ENCODE measurements at regions not wholly inside any gene's neighbourhood (a gene's known extent, or its start where the extent isn't known, plus 50 kb on each side); places are given as distances from the start of the nearest gene placed in this dataset.
"Not testable (repeated sequence)": the region's sequence is repeated elsewhere in the genome, so short reads cannot be mapped to it uniquely, and the experiment has no call there.

GRCh38 chr10:125428054-125428453 is 254.9 kb downstream of the TEX36 start:
- H3K36me3 ChIP-seq = no peaks in the 10 kb centered on the region
- no peaks in the 10 kb centered on the region for H3K4me1 ChIP-seq
- no peaks in the 10 kb centered on the region for H3K9me3 ChIP-seq (replicated peaks)
- DNase-seq = no peak
- H3K27ac ChIP-seq = no peak overlapping the region
- H3K4me3 ChIP-seq = no peak overlapping the region
- H3K27me3 ChIP-seq = no peaks in the 10 kb centered on the region

GRCh38 chr10:125424191-125424847 is 258.6 kb downstream of the TEX36 start:
- no peak for DNase-seq
- H3K36me3 ChIP-seq = no peaks in the 10 kb centered on the region
- H3K4me1 ChIP-seq = no peaks in the 10 kb centered on the region
- H3K27me3 ChIP-seq = no peaks in the 10 kb centered on the region
- no peaks in the 10 kb centered on the region for H3K9me3 ChIP-seq (replicated peaks)
- no peak overlapping the region for H3K4me3 ChIP-seq
- H3K27ac ChIP-seq = no peak overlapping the region

DNA sequence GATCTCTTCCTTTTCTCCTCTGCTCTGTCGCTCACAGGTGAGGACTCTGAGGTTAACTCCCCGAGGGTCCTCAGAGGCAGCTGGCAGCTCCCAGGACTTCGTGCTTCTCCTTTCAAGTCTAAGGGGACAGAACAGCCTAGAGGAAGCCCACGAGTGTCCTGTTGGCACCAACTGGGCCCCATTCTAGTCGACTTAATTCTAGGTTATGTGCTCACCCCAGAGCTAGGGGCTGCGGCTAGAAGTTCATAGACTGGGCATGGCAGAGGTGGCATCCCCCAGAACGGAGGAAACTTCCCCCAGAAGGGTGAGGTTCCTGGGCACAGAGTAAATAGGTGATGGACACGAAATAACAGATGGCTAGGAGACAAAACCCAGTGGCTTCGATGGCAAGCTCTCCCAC is 259.4 kb downstream of the TEX36 start:
- Histone ChIP-seq H3K27me3 (no peaks in the 10 kb centered on the region), H3K27ac (no peak overlapping the region), H3K36me3 (no peaks in the 10 kb centered on the region), H3K9me3 (replicated peaks) (no peaks in the 10 kb centered on the region), H3K4me1 (no peaks in the 10 kb centered on the region), H3K4me3 (no peak overlapping the region)
- DNase-seq = no peak

DNA sequence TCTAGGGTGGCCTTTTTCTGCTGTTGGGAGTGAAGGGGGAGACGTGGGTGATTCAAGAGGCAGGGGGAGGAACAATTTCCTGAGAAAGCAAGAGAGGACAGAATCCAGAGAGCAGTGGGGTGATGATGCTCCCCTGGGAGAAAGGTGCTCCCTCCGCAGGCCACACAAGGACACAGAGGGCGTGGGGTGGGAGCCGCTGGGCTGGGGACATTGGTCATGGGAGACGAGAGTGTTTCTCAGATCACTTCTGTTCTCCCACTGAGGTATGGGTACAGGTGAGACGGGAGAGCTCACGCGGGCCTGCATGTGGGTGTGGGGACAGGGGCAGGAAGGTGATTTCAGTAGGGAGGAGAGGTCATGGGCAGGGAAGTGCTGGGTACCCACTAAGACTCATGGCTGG is 259.5 kb upstream of the CTBP2 start:
- Histone ChIP-seq H3K9me3 (replicated peaks) (no peaks in the 10 kb centered on the region), H3K27me3 (no peaks in the 10 kb centered on the region), H3K36me3 (no peaks in the 10 kb centered on the region), H3K4me1 (no peaks in the 10 kb centered on the region), H3K27ac (no peak overlapping the region), H3K4me3 (no peak overlapping the region)
- no peak for DNase-seq

DNA sequence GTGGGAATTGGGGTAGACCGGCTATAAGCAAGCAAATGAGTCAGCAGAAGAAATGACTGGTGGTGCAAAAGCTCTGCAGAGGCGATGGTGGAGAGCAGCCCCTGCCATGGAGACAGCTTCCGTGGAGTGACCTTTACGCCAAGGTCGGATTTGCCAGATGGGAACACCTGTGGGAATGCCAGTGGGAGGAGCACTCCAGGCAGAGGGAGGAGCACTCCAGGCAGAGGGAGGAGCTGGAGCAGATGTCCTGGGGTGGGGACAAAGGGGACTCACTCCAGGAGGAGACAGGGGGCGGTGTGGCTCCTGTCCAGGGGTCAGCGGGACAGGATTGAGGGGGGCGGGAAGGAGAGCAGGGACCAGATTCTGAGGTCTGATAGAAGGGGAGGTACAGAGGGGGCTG is 258.8 kb upstream of the CTBP2 start:
- no peaks in the 10 kb centered on the region for H3K27me3 ChIP-seq
- H3K4me3 ChIP-seq = no peak overlapping the region
- no peak overlapping the region for H3K27ac ChIP-seq
- H3K4me1 ChIP-seq = no peaks in the 10 kb centered on the region
- DNase-seq = no peak
- H3K9me3 ChIP-seq (replicated peaks) = no peaks in the 10 kb centered on the region
- H3K36me3 ChIP-seq = no peaks in the 10 kb centered on the region

GRCh38 chr10:125417605-125418004 is 257.2 kb upstream of the CTBP2 start:
- H3K27ac ChIP-seq = no peak overlapping the region
- no peaks in the 10 kb centered on the region for H3K36me3 ChIP-seq
- H3K27me3 ChIP-seq = no peaks in the 10 kb centered on the region
- no peaks in the 10 kb centered on the region for H3K9me3 ChIP-seq (replicated peaks)
- DNase-seq = no peak
- no peak overlapping the region for H3K4me3 ChIP-seq
- H3K4me1 ChIP-seq = no peaks in the 10 kb centered on the region

- H3K27ac ChIP-seq = no peak overlapping the region
Measured at GRCh38 chr10:125415964-125416363, 255.6 kb upstream of the CTBP2 start.

GRCh38 chr10:125415006-125415633 is 254.8 kb upstream of the CTBP2 start:
- H3K36me3 ChIP-seq = no peaks in the 10 kb centered on the region
- no peak overlapping the region for H3K4me3 ChIP-seq
- DNase-seq = no peak
- H3K4me1 ChIP-seq = no peaks in the 10 kb centered on the region
- no peak overlapping the region for H3K27ac ChIP-seq
- H3K9me3 ChIP-seq (replicated peaks) = no peaks in the 10 kb centered on the region
- H3K27me3 ChIP-seq = no peaks in the 10 kb centered on the region

More at GRCh38 chr10:125415964-125416363, 255.6 kb upstream of the CTBP2 start:
- no peaks in the 10 kb centered on the region for H3K9me3 ChIP-seq (replicated peaks)
- no peak overlapping the region for H3K4me3 ChIP-seq
- no peaks in the 10 kb centered on the region for H3K4me1 ChIP-seq
- H3K27me3 ChIP-seq = no peaks in the 10 kb centered on the region
- no peaks in the 10 kb centered on the region for H3K36me3 ChIP-seq
- no peak for DNase-seq

DNA sequence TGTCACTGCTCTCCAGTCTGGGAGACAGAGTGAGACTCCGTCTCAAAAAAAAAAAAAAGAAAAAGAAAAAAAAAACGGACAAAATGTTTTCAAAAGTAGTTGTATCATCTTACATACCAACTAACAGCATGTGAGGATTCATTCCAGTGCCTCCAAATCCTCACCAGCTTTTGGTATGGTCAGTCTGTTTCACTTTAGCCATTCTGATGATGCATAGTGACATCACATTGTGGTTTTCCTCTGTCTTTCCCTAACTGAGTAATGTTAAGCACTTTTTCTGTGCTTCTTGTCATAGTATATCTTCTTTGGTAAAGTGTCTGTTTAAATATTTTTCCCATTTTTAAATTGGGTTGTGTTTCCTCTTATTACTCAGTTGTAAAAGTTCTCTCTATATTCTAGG is 251.4 kb upstream of the CTBP2 start:
- no peaks in the 10 kb centered on the region for H3K27me3 ChIP-seq
- H3K9me3 ChIP-seq (replicated peaks) = no peaks in the 10 kb centered on the region
- no peak overlapping the region for H3K4me3 ChIP-seq
- H3K4me1 ChIP-seq = no peaks in the 10 kb centered on the region
- peak in 1 of 2 experiments; percentile 5 for DNase-seq
- no peaks in the 10 kb centered on the region for H3K36me3 ChIP-seq
- no peak overlapping the region for H3K27ac ChIP-seq

DNA sequence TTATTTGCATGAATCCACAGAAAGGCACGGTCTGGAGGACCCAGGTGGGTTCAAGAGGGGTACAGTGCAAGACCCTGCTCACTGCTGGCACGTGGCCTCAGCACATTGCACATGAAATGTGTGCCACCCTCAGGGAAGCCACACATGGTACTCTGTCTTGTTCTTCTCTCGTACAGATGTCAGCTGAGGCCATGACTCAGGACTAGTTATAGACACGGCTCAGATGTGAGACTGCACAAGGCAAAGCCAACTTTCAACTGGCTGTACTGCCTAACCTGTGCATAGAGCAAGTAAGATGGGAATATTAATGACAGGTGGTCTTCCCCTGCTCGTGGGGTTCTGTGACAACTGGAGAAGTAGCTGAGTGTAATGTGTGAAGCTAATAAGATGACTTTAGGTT is 249.4 kb upstream of the CTBP2 start:
- Histone ChIP-seq H3K27me3 (no peaks in the 10 kb centered on the region), H3K4me1 (no peaks in the 10 kb centered on the region), H3K36me3 (no peaks in the 10 kb centered on the region), H3K4me3 (no peak overlapping the region), H3K27ac (no peak overlapping the region), H3K9me3 (replicated peaks) (no peaks in the 10 kb centered on the region)
- DNase-seq = no peak

DNA sequence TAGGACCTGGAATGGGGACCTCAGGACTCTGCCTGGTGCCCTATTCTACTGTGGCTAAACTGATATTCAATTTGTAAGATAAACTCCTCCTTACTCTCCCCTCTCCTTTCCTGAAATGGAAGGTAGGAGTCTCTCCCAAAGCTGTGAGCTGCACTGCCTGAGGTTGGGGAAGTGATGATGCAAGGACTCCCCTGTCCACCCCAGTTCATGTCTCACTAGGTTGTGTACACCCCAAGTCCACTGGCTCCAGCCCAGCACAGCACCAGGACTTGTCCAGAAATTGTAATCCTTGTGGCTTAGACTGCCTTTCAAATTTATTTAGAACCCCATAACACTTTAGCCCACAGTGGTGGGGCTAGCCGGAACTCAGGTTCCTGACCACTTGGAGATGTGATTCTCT is 247.2 kb upstream of the CTBP2 start:
- Histone ChIP-seq H3K4me1 (no peaks in the 10 kb centered on the region), H3K27ac (no peak overlapping the region), H3K4me3 (no peak overlapping the region), H3K27me3 (no peaks in the 10 kb centered on the region), H3K9me3 (replicated peaks) (no peaks in the 10 kb centered on the region), H3K36me3 (no peaks in the 10 kb centered on the region)
- DNase-seq = no peak

GRCh38 chr10:125407000-125407502 is 246.7 kb upstream of the CTBP2 start:
- DNase-seq = no peak

GRCh38 chr10:125404902-125405301 is 244.5 kb upstream of the CTBP2 start:
- not testable (repeated sequence) for DNase-seq

More at GRCh38 chr10:125407000-125407502, 246.7 kb upstream of the CTBP2 start:
- no peaks in the 10 kb centered on the region for H3K4me1 ChIP-seq
- H3K27me3 ChIP-seq = no peaks in the 10 kb centered on the region
- no peak overlapping the region for H3K27ac ChIP-seq
- H3K36me3 ChIP-seq = no peaks in the 10 kb centered on the region
- no peaks in the 10 kb centered on the region for H3K9me3 ChIP-seq (replicated peaks)
- H3K4me3 ChIP-seq = no peak overlapping the region

GRCh38 chr10:125401462-125401861 is 241.1 kb upstream of the CTBP2 start:
- DNase-seq = no peak
- Histone ChIP-seq H3K36me3 (no peaks in the 10 kb centered on the region), H3K4me1 (no peaks in the 10 kb centered on the region), H3K27me3 (no peaks in the 10 kb centered on the region), H3K4me3 (no peak overlapping the region), H3K27ac (no peak overlapping the region), H3K9me3 (replicated peaks) (no peaks in the 10 kb centered on the region)

More at GRCh38 chr10:125404902-125405301, 244.5 kb upstream of the CTBP2 start:
- H3K4me3 ChIP-seq; H3K36me3 ChIP-seq; H3K4me1 ChIP-seq; H3K27me3 ChIP-seq; H3K9me3 ChIP-seq (replicated peaks); H3K27ac ChIP-seq: not testable (repeated sequence)

DNA sequence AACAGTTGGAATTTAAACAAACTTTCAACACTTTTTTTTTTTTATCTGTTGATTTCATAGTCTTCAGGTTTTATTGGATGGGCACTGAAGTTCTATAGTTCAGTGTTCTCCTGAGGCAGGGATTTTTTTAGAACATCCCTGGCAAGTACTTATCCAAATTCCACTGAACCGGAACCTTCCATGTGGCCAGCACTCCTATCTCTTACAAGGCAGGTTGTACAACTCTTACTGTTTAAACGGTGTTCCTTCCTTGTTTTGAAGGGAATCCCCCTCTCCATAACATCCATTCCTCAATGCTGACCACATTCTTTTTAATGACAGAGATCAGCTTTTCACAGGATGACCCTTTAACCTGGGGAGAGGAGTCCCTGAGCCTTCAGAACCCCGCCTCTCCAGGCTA is 238.9 kb upstream of the CTBP2 start:
- Histone ChIP-seq H3K36me3 (no peaks in the 10 kb centered on the region), H3K27ac (no peak overlapping the region), H3K4me1 (no peaks in the 10 kb centered on the region), H3K4me3 (no peak overlapping the region), H3K9me3 (replicated peaks) (no peaks in the 10 kb centered on the region), H3K27me3 (no peaks in the 10 kb centered on the region)
- DNase-seq = no peak

DNA sequence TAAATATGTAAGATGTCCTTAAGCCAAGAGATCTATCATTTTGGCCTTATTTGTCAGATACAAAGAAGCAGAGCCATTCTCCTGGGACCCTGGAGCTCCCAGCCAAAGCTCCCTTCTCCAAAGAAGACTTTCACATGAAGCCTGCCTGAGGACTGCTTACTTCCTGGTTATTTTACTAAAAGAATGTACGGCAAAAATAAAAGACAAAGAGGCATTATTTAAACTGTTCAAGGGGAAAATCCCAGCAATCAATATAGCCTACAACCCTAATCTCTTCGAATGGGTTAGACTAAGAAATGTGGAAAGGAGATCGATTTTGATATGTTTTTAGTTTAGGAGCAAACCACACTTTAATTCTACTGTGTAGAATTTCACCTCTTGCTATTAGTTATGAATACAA is 237.9 kb upstream of the CTBP2 start:
- Histone ChIP-seq H3K27me3 (no peaks in the 10 kb centered on the region), H3K36me3 (no peaks in the 10 kb centered on the region), H3K4me1 (no peaks in the 10 kb centered on the region), H3K27ac (no peak overlapping the region), H3K4me3 (no peak overlapping the region), H3K9me3 (replicated peaks) (no peaks in the 10 kb centered on the region)
- DNase-seq = no peak

Data from SJCRH30 (cell line).